ENCODE measurements at regions not wholly inside any gene's neighbourhood (a gene's known extent, or its start where the extent isn't known, plus 50 kb on each side); places are given as distances from the start of the nearest gene placed in this dataset.
A peak's percentile ranks its signal among the peaks of the same experiment; 100 is the strongest.

DNA sequence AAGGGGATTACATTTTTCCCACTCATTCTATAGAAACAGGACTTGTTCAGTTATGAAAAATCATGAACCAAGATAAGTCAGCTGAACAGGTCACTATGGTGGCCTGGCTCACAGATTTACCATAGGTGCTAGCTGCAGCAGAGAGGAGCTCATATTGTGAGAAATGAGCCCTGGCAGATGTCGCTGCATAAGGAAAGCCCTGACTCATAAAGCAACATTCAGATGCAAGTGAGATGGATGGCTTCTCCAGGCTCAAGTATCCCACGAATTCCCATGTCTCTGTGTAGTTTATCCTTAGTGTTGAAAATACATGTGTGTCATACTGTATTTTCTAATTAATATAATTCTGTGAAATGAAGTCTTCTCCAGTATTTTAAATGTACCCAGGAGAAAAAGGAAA, 115.0 kb upstream of the LHCGR start:
- TF ChIP-seq CTCF (IDR thresholded peaks at IDR 0.05; ENCODE audit: insufficient read depth, low read length, severe bottlenecking) = no peak

DNA sequence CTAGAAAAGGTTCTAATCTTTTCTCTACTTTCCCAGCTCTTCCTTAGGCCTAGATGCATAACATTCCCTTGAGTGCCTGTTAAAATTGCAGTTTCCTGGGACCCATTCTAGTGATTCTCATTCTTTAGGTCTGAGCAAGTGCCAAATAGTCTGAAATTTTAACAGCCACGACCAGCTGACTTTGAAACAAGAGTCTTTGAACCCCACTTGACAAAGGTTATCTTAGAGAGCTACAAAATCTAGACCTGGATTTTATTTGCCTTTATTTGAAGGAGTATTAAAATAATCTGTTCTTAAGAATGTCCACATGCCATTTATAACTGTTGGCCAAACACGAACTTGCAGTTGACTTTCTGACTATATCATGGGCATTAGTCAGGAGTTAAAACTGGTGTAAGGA, 110.2 kb upstream of the LHCGR start:
- FAIRE-seq (no peak), DNase-seq (ENCODE audit: low read depth) (no peak)
- no peak for TF ChIP-seq CTCF (IDR thresholded peaks at IDR 0.05; ENCODE audit: insufficient read depth, low read length, severe bottlenecking)
- no peaks in the 10 kb centered on the region for H3K36me3 ChIP-seq (ENCODE audit: control insufficient read depth, insufficient read depth, low read length)
- no peak overlapping the region for H3K4me3 ChIP-seq (ENCODE audit: low read depth, low read length)
- H3K27me3 ChIP-seq (ENCODE audit: control insufficient read depth, insufficient read depth, low read length) = no peaks in the 10 kb centered on the region

More for the DNA sequence above, 115.0 kb upstream of the LHCGR start:
- no peak overlapping the region for H3K4me3 ChIP-seq (ENCODE audit: low read depth, low read length)
- DNase-seq (ENCODE audit: low read depth) (no peak), FAIRE-seq (no peak)
- H3K27me3 ChIP-seq (ENCODE audit: control insufficient read depth, insufficient read depth, low read length) = no peaks in the 10 kb centered on the region
- no peaks in the 10 kb centered on the region for H3K36me3 ChIP-seq (ENCODE audit: control insufficient read depth, insufficient read depth, low read length)

DNA sequence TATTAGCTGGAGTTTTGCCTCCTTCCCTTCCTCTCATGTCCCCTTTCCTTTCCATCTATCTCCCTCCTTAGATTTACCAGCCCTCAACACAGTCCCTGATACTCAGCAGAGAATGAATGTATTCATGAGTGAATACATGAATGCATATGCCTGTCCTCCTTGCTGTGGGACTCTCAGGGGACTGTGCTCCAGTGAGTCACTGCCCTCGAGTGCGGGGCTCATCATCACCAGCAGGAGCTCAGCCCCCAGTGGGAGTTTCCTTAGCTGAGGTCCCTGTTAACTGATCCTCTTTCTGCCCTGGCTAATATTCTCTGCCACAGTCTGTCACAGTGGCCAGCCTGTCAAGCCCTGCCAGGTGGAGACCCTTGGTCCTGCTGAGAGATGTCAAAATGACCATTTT, 104.9 kb upstream of the LHCGR start:
- DNase-seq (ENCODE audit: low read depth) (no peak), FAIRE-seq (no peak)
- Histone ChIP-seq H3K36me3 (ENCODE audit: control insufficient read depth, insufficient read depth, low read length) (no peaks in the 10 kb centered on the region), H3K4me3 (ENCODE audit: low read depth, low read length) (no peak overlapping the region), H3K27me3 (ENCODE audit: control insufficient read depth, insufficient read depth, low read length) (no peaks in the 10 kb centered on the region)
- no peak for TF ChIP-seq CTCF (IDR thresholded peaks at IDR 0.05; ENCODE audit: insufficient read depth, low read length, severe bottlenecking)

GRCh38 chr2:48856657-48857056, 101.1 kb upstream of the LHCGR start:
- H3K27me3 ChIP-seq (ENCODE audit: control insufficient read depth, insufficient read depth, low read length) = no peaks in the 10 kb centered on the region
- H3K36me3 ChIP-seq (ENCODE audit: control insufficient read depth, insufficient read depth, low read length) = no peaks in the 10 kb centered on the region
- no peak overlapping the region for H3K4me3 ChIP-seq (ENCODE audit: low read depth, low read length)
- DNase-seq (ENCODE audit: low read depth) (no peak), FAIRE-seq (no peak)
- no peak for TF ChIP-seq CTCF (IDR thresholded peaks at IDR 0.05; ENCODE audit: insufficient read depth, low read length, severe bottlenecking)

DNA sequence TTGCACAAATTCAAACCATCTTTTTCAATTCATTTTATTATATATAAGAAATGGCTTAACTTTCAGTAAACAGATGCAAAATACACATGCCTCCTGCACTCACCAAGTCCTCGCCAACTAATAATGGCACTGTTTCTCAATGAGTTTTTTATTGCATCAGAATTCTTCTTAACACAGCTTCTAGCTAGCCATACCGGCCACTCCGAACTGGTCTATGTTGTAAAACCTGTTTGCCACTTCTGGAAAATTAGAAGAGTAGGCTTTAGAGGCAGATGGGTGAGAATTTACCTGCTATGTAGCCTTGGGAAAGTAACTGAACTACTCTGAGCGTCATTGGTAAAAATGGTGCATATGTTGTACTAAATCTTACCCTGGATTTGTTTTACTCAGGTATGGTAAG, 100.6 kb upstream of the LHCGR start:
- H3K4me3 ChIP-seq (ENCODE audit: low read depth, low read length) = no peak overlapping the region
- FAIRE-seq = no peak
- H3K36me3 ChIP-seq (ENCODE audit: control insufficient read depth, insufficient read depth, low read length) = no peaks in the 10 kb centered on the region
- peak; percentile 19 for DNase-seq (ENCODE audit: low read depth)
- H3K27me3 ChIP-seq (ENCODE audit: control insufficient read depth, insufficient read depth, low read length) = no peaks in the 10 kb centered on the region
- no peak for TF ChIP-seq CTCF (IDR thresholded peaks at IDR 0.05; ENCODE audit: insufficient read depth, low read length, severe bottlenecking)

DNA sequence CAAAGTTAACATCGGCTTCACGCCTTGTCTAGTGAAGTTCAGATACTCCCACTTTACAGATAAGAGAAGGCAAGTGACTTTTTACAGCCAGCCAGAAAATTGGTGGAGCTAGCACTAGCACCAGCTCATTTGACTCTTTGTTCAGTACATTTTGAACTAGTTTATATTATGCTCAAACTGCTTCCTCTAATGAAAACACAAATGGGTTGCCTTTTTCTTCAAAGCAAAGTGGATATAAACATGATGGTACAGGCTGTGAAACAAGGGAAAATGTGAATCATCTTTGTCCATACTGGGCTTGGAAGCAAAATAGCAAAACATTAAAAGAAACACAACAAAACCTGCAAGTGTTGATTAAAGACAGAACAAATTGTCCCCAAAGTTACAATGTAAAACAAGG, 99.6 kb upstream of the LHCGR start:
- DNase-seq (ENCODE audit: low read depth) (peak; percentile 17), FAIRE-seq (no peak)
- Histone ChIP-seq H3K4me3 (ENCODE audit: low read depth, low read length) (no peak overlapping the region), H3K36me3 (ENCODE audit: control insufficient read depth, insufficient read depth, low read length) (no peaks in the 10 kb centered on the region), H3K27me3 (ENCODE audit: control insufficient read depth, insufficient read depth, low read length) (no peaks in the 10 kb centered on the region)
- no peak for TF ChIP-seq CTCF (IDR thresholded peaks at IDR 0.05; ENCODE audit: insufficient read depth, low read length, severe bottlenecking)
